K562 (cell line): ENCODE measurements at regions not wholly inside any gene's neighbourhood (a gene's known extent, or its start where the extent isn't known, plus 50 kb on each side); places are given as distances from the start of the nearest gene placed in this dataset.

Experiments
- ATAC-seq: fragments of 200-7000 bp; cut with Tn5 transposase; 3 replicates; pipeline ENCODE4 v1.9.1; 2020; ENCODE audit warnings: moderate library complexity
- BruUV-seq: library from RNA; stranded (reverse); fragments of 400-500 nt; replicated peaks from 2 replicates; lab custom pipeline; 2021; lab: Mats Ljungman, UMichigan
- CTCF ChIA-PET: fragments of 300-600 bp; formaldehyde crosslinking; extraction: SDS; loops from one replicate; lab custom pipeline; 2021; ENCODE audit warnings: low intra/inter-chr PET ratio; lab: Yijun Ruan, JAX
- POLR2A ChIA-PET: fragments of 300-600, 350-650 bp; sonication (Branson Sonifier 250); formaldehyde crosslinking; extraction: SDS; loops from one replicate; lab custom pipeline; 2021; ENCODE audit warnings: antibody characterized with exemption, inconsistent platforms; lab: Yijun Ruan, JAX
- DNase-seq, 4 experiments: peaks; one replicate each; pipeline versions ENCODE4 v3.0.0 to v3.0.0-alpha.2; 2011 to 2018; ENCODE audit warnings: low spot score in 3 of 4, mixed read lengths in 3 of 4; ENCODE audit errors: extremely low read depth in 1 of 4
- FAIRE-seq: peaks from 2 replicates; lab custom pipeline; 2011; peaks lifted over from hg19 to GRCh38; lab: Jason Lieb, UNC
- H2AFZ ChIP-seq: 2 replicates; pipeline ENCODE4 v1.6.0; 2011; ENCODE audit warnings: low read depth, low read length, control low read depth, inconsistent platforms
- H3K27ac ChIP-seq: fragments of 200-600 bp; 3 replicates; pipeline ENCODE4 v1.8.0; 2011; ENCODE audit warnings: low read depth, mild to moderate bottlenecking, control low read depth, inconsistent platforms, low read length, moderate library complexity, mixed read lengths; ENCODE audit errors: extremely low read depth
- H3K27me3 ChIP-seq, 2 experiments: fragments of 300-600 bp in 1 of 2; 2 replicates in 1 of 2; 3 replicates in 1 of 2; pipeline versions ENCODE4 v1.6.0 to v1.8.0; 2011; ENCODE audit warnings: inconsistent platforms in 2 of 2, low read length in 2 of 2, mild to moderate bottlenecking in 1 of 2, mixed read lengths in 1 of 2, moderate library complexity in 1 of 2; ENCODE audit not compliant: control insufficient read depth in 2 of 2, insufficient read depth in 2 of 2
- H3K36me3 ChIP-seq: fragments of 300-600 bp; 3 replicates; pipeline ENCODE4 v1.8.0; 2011; ENCODE audit warnings: mild to moderate bottlenecking, low read length, inconsistent platforms; ENCODE audit not compliant: control insufficient read depth, insufficient read depth
- H3K4me1 ChIP-seq, 2 experiments: fragments of 200-600 bp in 1 of 2; replicated peaks in 1 of 2; 2 replicates in 1 of 2; 3 replicates in 1 of 2; pipeline versions ENCODE4 v1.5.1 to v1.8.0; 2011; ENCODE audit warnings: inconsistent platforms in 2 of 2, low read length in 2 of 2, mild to moderate bottlenecking in 1 of 2, mixed read lengths in 1 of 2, moderate library complexity in 1 of 2; ENCODE audit not compliant: control insufficient read depth in 2 of 2, insufficient read depth in 2 of 2
- H3K4me2 ChIP-seq: 2 replicates; pipeline ENCODE4 v1.6.1; 2011; ENCODE audit warnings: low read length, control low read depth, inconsistent platforms, mixed read lengths; ENCODE audit not compliant: insufficient read depth
- H3K4me3 ChIP-seq: fragments of 200-600 bp; sonication (generic), shearing (Covaris generic); 2 replicates; pipeline ENCODE4 v1.5.1; 2016; ENCODE audit warnings: control low read depth, inconsistent platforms
- H3K79me2 ChIP-seq: fragments of 200-600 bp; 3 replicates; pipeline ENCODE4 v1.8.0; 2011; ENCODE audit warnings: low read length, inconsistent platforms; ENCODE audit not compliant: control insufficient read depth, insufficient read depth
- H3K9ac ChIP-seq, 2 experiments: 2 replicates each; pipeline versions ENCODE4 v1.6.0 to v1.6.1; 2011; ENCODE audit warnings: low read depth in 2 of 2, low read length in 2 of 2, control low read depth in 1 of 2, inconsistent platforms in 1 of 2, mild to moderate bottlenecking in 1 of 2, mixed read lengths in 1 of 2; ENCODE audit not compliant: insufficient read depth in 1 of 2
- H3K9me1 ChIP-seq: one replicate; pipeline ENCODE4 v1.6.0; 2011; ENCODE audit warnings: inconsistent platforms, mild to moderate bottlenecking, low read length, moderate library complexity; ENCODE audit not compliant: control insufficient read depth, insufficient read depth
- H3K9me3 ChIP-seq: replicated peaks from 2 replicates; pipeline ENCODE4 v1.5.1; 2011; ENCODE audit warnings: low read depth, low read length, inconsistent platforms; ENCODE audit not compliant: control insufficient read depth, insufficient read depth
- H4K20me1 ChIP-seq: replicated peaks from 2 replicates; pipeline ENCODE4 v1.6.1; 2011; ENCODE audit warnings: low read length, inconsistent platforms, mixed read lengths; ENCODE audit not compliant: control insufficient read depth, insufficient read depth
- CTBP1 ChIP-seq: fragments of 450-650 bp; IDR thresholded peaks from 2 replicates; pipeline ENCODE4 v1.6.1; 2016; ENCODE audit warnings: borderline replicate concordance
- PTBP1 ChIP-seq: fragments of 200-400 bp; formaldehyde crosslinking; IDR thresholded peaks from 2 replicates; pipeline ENCODE4 v1.6.1; 2017; ENCODE audit warnings: low read depth, low read length
- RFX7 ChIP-seq: fragments of 250-450 bp; sonication (Bioruptor Pico); IDR thresholded peaks from 2 replicates; pipeline ENCODE4 v1.5.1; 2021; ENCODE audit warnings: mild to moderate bottlenecking
- ZNF583 ChIP-seq: fragments of 250-450 bp; sonication (Bioruptor Pico); IDR thresholded peaks from 2 replicates; pipeline ENCODE4 v1.4.0; 2020
- WGBS: fragments of 100-300 bp; shearing (Covaris generic); methylation state at CpG from one replicate; pipeline ENCODE4 v1.1.6; 2016; ENCODE audit warnings: low coverage, mixed read lengths; ENCODE audit not compliant: insufficient coverage; ENCODE audit errors: missing lambda C conversion rate; 5-methylcytosine and 5-hydroxymethylcytosine counted together
- in situ Hi-C: fragments of 300-500 bp; cut with MboI; formaldehyde crosslinking; loops from 4 replicates; pipeline ENCODE4 v1.15.0; 2018; ENCODE audit warnings: inconsistent platforms, mixed read lengths
- intact Hi-C: fragments of 100-400 bp; cut with micrococcal nuclease; formaldehyde crosslinking; loops from 2 replicates; pipeline ENCODE4 v1.14.2; 2022
- TF ChIP-seq, protein P1 (sequence below), 2 experiments: fragments of 450-650 bp in 1 of 2; sonication (generic) in 1 of 2; formaldehyde crosslinking in 1 of 2; IDR thresholded peaks in 1 of 2; conservative IDR thresholded peaks in 1 of 2; 2 replicates each; pipeline versions ENCODE4 v1.6.1 to v1.8.1; 2016 to 2023; ENCODE audit warnings: mild to moderate bottlenecking in 2 of 2, moderate library complexity in 2 of 2, inconsistent platforms in 1 of 2, missing genetic modification reagents in 1 of 2
- TF ChIP-seq, protein P2 (sequence below): fragments of 250-450 bp; sonication (Bioruptor Pico); IDR thresholded peaks from 2 replicates; pipeline ENCODE4 v1.9.0; 2021; ENCODE audit warnings: mild to moderate bottlenecking

GRCh38 chr7:93765475-93765874 is 125.1 kb downstream of the TFPI2 start:
- ATAC-seq (no peak), FAIRE-seq (no peak), DNase-seq (no peak)
- H4K20me1 ChIP-seq = no peaks in the 10 kb centered on the region
- WGBS = 6% methylated on average over 2 of the region's 2 CpGs
- no peak overlapping the region for H3K9ac ChIP-seq
- no peak overlapping the region for H3K27ac ChIP-seq
- H3K27me3 ChIP-seq = no peaks in the 10 kb centered on the region
- in situ Hi-C loops = no loop called here
- H3K9me3 ChIP-seq = no peaks in the 10 kb centered on the region
- H3K9me1 ChIP-seq = no peaks in the 10 kb centered on the region
- intact Hi-C loops = no loop called here
- H3K79me2 ChIP-seq = no peaks in the 10 kb centered on the region
- H3K4me1 ChIP-seq = no peaks in the 10 kb centered on the region
- TF ChIP-seq, protein P1, sequence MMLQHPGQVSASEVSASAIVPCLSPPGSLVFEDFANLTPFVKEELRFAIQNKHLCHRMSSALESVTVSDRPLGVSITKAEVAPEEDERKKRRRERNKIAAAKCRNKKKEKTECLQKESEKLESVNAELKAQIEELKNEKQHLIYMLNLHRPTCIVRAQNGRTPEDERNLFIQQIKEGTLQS (IDR thresholded peaks at IDR 0.05) = peak; percentile 55
- TF ChIP-seq, protein P1 (CRISPR knock-in tag; conservative IDR thresholded peaks at IDR 0.05) = no peak
- TF ChIP-seq, protein P2, sequence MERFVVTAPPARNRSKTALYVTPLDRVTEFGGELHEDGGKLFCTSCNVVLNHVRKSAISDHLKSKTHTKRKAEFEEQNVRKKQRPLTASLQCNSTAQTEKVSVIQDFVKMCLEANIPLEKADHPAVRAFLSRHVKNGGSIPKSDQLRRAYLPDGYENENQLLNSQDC (CRISPR knock-in tag) = no peak
- POLR2A ChIA-PET = no interaction called here
- H3K36me3 ChIP-seq = no peaks in the 10 kb centered on the region
- H2AFZ ChIP-seq = no peak overlapping the region
- CTCF ChIA-PET = no interaction called here
- BruUV-seq = no TSS peak
- H3K4me2 ChIP-seq = no peak overlapping the region
- no peak overlapping the region for H3K4me3 ChIP-seq

GRCh38 chr7:93758631-93759030 is 131.9 kb downstream of the TFPI2 start:
- TF ChIP-seq CTBP1 = no peak
- no peak for TF ChIP-seq RFX7 (CRISPR knock-in tag)
- TF ChIP-seq ZNF583 (CRISPR knock-in tag) = no peak
- no peak for TF ChIP-seq PTBP1
- Histone ChIP-seq H4K20me1 (no peaks in the 10 kb centered on the region), H3K9me3 (no peaks in the 10 kb centered on the region), H3K4me2 (no peak overlapping the region), H3K9ac (no peak overlapping the region), H3K36me3 (no peaks in the 10 kb centered on the region), H3K4me3 (no peak overlapping the region), H3K27me3 (no peaks in the 10 kb centered on the region), H3K79me2 (no peaks in the 10 kb centered on the region), H3K9me1 (no peaks in the 10 kb centered on the region), H3K27ac (no peak overlapping the region), H3K4me1 (no peaks in the 10 kb centered on the region), H2AFZ (no peak overlapping the region)
- ATAC-seq = no peak
- no TSS peak for BruUV-seq
- POLR2A ChIA-PET = interaction anchor here (0.7 kb wide), 1 partner anchor 256 kb away, joined by 3 read pairs; no protein-coding TSS in a partner anchor
- in situ Hi-C loops (no loop called here), intact Hi-C loops (no loop called here)
- no peak for FAIRE-seq
- DNase-seq = no peak
- CTCF ChIA-PET = no interaction called here
